PC-9 (cell line): ENCODE measurements at regions not wholly inside any gene's neighbourhood (a gene's known extent, or its start where the extent isn't known, plus 50 kb on each side); places are given as distances from the start of the nearest gene placed in this dataset.

Experiments
- CTCF ChIP-seq: fragments of 200-600 bp; sonication (generic); conservative IDR thresholded peaks from 2 replicates; pipeline ENCODE4 v1.6.1; 2017; ENCODE audit warnings: mixed run types, antibody characterized with exemption, mild to moderate bottlenecking, moderate library complexity
- EZH2 ChIP-seq: fragments of 200-600 bp; sonication (generic); IDR thresholded peaks from 2 replicates; pipeline ENCODE4 v1.8.0; 2017; ENCODE audit warnings: antibody characterized with exemption, low read depth

GRCh38 chr12:20011200-20011599, 357.1 kb upstream of the PDE3A start:
- TF ChIP-seq CTCF (no peak), EZH2 (no peak)
